ENCODE measurements at regions not wholly inside any gene's neighbourhood (a gene's known extent, or its start where the extent isn't known, plus 50 kb on each side); places are given as distances from the start of the nearest gene placed in this dataset.
A peak's percentile ranks its signal among the peaks of the same experiment; 100 is the strongest.
"Not testable (repeated sequence)": the region's sequence is repeated elsewhere in the genome, so short reads cannot be mapped to it uniquely, and the experiment has no call there.

DNA sequence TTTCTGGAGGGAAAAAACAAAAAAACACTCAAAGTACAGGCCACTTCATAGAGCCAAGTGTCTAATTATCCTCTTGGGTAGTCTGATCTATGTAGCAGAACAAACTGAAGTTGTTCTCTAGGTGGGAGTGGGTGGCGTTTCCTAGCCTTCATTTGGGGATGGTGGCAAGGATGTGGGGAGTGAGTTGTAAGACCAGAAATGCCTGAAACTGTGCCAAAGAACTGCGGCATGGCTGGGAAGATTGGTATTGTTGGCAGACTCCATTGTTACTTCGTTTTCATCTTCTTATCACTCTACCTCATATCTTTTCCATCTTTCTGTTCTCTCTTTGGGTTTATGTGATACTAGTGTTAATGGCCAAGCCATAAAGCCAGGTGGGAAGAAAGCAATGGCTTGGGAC, 177.3 kb upstream of the DDHD1 start:
- DNase-seq: no peak

GRCh38 chr14:53328841-53329240, 175.7 kb upstream of the DDHD1 start:
- no peak for DNase-seq

DNA sequence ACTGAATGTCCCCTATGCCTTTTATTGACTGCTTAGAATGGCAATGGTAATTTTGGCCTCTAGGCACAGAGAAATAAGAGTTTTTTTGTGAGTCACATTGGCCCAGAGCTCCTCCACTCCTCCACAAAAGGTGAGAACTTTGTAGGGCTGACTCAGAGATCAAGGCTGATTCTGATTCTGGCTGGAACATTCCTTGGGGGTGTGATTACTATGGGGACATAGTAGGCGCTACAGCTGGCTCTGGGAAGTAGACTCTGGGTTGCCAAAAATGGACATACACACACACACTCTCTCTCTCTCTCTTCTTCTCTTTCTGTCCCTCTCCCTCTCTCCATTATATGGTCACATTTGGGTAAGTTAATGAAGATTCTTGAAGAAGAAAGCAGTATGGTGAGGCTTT, 174.6 kb upstream of the DDHD1 start:
- no peak for DNase-seq

- no peak for DNase-seq
These were observed 172.2 kb upstream of the DDHD1 start for GRCh38 chr14:53325176-53325806.

DNA sequence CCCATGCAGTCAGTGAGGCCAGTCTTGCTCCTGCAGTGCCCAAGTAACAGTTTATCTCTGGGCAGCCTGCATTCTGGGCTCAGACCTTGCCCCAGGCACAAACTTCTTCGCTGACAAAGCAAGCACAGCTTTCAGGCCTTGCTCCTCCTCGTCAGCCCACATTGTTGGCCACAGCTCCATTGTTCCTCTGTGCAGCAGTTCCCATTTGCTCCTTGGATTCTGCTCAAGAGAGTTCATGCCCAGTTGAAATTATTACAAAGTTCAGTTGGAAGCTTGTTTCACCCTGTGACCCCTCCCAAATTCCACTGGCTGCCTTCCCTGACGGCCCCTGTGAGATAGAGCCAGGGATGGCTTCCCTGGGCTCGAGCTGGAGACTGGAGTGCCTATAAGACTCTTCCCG, 163.4 kb upstream of the DDHD1 start:
- no peak for DNase-seq

DNA sequence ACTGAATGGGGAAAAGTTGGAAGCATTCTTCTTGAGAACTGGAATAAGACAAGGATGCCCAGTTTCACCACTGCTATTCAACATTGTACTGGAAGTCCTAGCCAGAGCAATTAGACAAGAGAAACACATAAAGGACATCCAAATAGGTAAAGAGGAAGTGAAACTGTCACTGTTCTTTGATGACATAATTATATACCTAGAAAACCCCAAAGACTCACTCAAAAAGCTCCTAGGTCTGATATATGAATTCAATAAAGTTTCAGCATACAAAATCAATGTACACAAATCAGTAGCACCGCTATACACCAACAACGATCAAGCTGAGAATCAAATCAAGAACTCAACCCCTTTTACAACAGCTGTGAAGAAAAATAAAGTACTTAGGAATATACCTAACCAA, 157.3 kb upstream of the DDHD1 start:
- no peak for DNase-seq

- DNase-seq: no peak
These were observed 153.8 kb upstream of the DDHD1 start for GRCh38 chr14:53306911-53307310.

DNA sequence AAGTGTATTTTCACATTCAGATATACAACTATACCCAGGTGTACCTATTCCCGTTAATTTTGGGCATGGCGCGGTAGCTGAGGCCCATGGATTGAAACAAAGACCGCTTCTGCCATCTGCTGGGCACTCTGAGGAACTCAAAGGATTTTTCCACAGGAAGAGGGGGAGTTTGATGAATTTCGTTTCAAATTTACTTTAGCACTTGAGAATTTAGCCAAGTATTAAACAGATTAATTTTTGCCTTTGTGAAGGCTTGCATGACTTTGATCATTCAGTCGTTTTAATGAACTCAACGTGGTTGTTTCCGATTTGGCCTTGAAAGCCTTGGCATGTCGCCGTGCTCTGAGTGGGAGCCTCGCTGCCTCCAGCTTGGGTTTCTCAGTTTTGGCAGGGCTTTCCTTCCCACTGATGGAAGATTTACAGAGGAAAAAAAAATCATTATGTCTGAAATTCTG, 153.2 kb upstream of the DDHD1 start:
- DNase-seq: peak; percentile 34 to 59

- no peak for DNase-seq
These were observed 151.7 kb upstream of the DDHD1 start for GRCh38 chr14:53304726-53305381.

- peak in 1 of 2 experiments; percentile 24 for DNase-seq
These were observed 143.0 kb upstream of the DDHD1 start for GRCh38 chr14:53295985-53296582.

DNA sequence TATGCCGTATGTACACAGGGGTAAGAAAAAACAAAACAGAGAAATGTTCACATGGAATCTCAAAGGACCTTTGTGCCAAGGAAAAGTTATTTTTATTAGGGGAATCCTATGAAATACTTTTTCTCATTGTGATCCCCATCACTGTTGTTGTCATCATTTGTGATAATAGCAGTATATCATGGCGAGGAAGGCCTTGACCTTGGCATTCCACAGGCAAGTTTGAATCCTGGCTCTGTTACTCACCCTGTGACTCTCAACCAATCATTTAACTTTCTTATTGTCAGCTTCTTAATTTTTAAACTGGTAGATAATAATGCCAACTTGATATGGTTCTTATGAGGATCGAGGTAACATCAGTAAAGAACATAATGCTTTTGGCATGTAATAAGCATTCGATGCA, 142.2 kb upstream of the DDHD1 start:
- DNase-seq: no peak

DNA sequence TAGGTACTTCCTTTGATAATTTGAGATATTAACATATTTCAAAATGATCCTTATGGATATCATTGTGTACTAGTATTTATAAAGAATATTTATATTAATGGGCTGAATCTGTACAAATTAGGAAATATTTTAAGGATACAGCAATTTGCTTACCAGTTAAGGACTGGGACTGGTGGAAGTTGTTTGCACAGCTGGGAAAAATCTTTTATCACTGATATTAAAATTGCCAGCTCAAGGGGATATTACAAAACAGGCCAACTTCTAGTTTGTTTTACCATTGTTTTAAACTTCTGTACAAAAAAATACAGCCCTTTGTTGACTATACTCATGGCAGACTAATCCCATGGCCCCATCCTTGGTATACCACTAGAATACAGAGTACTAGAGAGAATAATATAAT, 133.2 kb upstream of the DDHD1 start:
- DNase-seq: no peak

- DNase-seq: no peak
These were observed 132.7 kb upstream of the DDHD1 start for GRCh38 chr14:53285821-53286220.

DNA sequence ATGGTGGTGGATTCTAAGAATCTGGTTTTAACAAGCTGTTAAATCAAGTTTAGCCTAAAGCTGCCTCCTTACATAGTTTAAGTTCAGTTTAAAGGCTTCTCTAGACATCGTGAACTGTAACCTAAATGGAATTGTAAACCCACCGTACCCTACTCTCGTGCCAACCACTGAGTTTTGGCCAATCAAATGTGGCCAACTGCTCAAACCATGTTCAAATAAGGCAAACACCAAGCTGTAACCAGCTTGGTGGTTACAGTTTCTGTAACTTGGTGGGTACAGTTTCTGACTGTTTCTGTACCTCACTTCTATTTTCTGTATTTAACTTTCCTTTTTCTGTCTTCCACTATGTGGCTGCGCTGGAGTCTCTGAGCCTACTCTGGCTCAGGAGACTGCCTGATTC, 131.9 kb upstream of the DDHD1 start:
- no peak for DNase-seq

DNA sequence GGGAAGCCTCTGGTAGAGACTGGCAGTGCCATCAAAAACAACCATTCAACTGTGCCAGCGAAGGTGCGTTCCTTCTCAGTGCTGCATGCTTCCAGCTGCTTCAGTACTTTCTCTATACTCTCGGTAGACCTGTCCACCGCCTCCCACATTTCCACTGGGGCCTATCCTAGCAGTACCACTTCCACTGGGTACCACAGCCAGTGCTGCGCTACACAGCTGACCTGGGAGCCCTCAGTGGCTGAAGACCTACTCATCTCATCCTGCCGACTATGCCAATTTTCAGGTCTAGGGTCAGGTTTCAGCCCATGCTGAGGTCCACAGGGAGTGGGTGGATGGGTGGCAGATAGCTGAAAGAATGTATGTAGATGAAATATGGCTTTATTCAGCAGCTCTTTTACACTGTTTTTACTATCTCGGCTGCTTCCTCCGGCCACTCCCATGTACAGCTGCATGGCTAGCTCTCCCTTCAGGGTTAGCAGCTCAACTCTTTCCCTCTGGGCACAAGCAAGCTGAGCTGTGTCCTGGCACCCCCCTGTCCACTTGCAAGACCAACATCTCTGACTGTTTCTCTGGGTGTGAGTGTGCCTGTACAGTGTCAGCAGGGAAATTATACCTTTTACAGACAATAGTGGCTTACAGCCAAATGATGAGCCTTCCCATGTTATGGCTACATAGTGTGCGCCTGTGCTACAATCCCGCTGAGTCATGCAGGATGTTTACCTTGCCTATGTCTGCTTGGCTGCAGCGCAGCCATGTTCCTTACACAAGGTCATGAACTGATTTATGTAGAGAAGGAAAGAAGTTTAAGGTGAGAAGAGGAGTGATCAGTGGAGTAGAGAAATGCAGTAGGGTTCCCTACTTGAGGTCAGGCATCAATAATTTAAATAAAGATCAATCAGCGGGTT, 125.7 kb upstream of the DDHD1 start:
- peak; percentile 72 to 84 for DNase-seq

DNA sequence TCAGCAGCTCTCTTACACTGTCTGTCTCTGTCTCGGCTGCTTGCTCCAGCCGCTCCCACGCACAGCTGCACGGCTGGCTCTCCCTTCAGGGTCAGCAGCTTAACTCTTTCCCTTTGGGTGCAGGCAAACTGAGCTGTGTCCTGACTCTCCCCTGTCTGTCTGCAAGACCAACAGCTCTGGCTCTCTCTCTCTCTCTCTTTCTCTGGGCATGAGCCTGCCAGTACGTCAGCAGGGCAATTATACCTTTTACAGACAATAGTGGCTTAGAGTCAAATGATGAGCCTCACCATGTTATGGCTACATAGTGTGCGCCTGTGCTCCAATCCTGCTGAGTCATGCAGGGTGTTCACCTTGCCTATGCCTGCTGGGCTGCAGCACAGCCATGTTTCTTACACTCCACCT, 120.5 kb upstream of the DDHD1 start:
- DNase-seq: no peak

GRCh38 chr14:53265025-53265424, 111.9 kb upstream of the DDHD1 start:
- DNase-seq: no peak

DNA sequence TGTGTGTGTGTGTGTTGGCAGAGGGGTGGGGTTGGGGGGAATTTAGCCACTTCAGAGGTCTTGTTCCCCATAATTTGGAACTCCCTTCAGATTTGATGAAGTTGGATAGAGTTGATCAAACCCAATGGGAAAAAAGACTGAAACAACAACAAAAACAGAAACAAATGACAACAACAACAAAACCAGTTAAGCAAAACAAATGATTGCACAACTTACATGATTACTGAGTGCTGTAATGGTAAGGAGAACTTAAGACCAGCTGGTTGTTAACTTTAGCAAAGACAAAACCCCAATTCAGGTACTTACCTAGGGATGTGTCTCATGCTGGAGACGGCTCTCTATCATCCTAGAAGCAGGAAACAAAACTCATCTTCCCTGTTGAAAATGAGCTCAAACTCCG, 107.8 kb upstream of the DDHD1 start:
- no peak for DNase-seq

- no peak for DNase-seq
These were observed 107.2 kb upstream of the DDHD1 start for GRCh38 chr14:53260286-53260685.

GRCh38 chr14:53252141-53252540, 99.0 kb upstream of the DDHD1 start:
- no peak for DNase-seq

GRCh38 chr14:53249059-53249458, 95.9 kb upstream of the DDHD1 start:
- no peak for DNase-seq

GRCh38 chr14:53247596-53248370, 94.7 kb upstream of the DDHD1 start:
- DNase-seq: no peak

GRCh38 chr14:53242898-53243297, 89.8 kb upstream of the DDHD1 start:
- not testable (repeated sequence) for DNase-seq
